ENCODE measurements at regions not wholly inside any gene's neighbourhood (a gene's known extent, or its start where the extent isn't known, plus 50 kb on each side); places are given as distances from the start of the nearest gene placed in this dataset.
"Not testable (repeated sequence)": the region's sequence is repeated elsewhere in the genome, so short reads cannot be mapped to it uniquely, and the experiment has no call there.

DNA sequence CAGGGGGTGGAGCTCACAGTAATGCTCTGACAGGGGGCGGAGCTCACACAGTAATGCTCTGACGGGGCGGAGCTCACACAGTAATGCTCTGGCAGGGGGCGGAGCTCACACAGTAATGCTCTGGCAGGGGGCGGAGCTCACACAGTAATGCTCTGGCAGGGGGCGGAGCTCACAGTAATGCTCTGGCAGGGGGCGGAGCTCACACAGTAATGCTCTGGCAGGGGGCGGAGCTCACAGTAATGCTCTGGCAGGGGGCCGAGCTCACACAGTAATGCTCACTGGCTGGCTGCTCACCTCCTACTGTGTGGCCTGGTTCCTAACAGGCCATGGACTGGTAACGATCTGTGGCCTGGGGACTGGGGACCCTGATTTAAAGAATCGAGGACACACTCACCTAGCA lies 53.9 kb upstream of the TNK2 start:
- not testable (repeated sequence) for H3K27ac ChIP-seq (ENCODE audit: low read depth, low read length); H4K20me1 ChIP-seq (ENCODE audit: control insufficient read depth, insufficient read depth, low read depth, low read length); H3K4me1 ChIP-seq (ENCODE audit: control insufficient read depth, low read length); H3K4me3 ChIP-seq (ENCODE audit: low read length); H3K4me2 ChIP-seq (ENCODE audit: low read length); H3K27me3 ChIP-seq (ENCODE audit: control insufficient read depth, low read length); H3F3A ChIP-seq (ENCODE audit: control insufficient read depth, insufficient read depth); H3K79me2 ChIP-seq (ENCODE audit: control insufficient read depth, low read length); H3K9me3 ChIP-seq (ENCODE audit: control insufficient read depth, insufficient read depth, low read length); H3K9me2 ChIP-seq (replicated peaks; ENCODE audit: control insufficient read depth, low read length)
- H3K36me3 ChIP-seq (ENCODE audit: control insufficient read depth, low read length): peaks cover 21% of the 10 kb centered on the region; the same call in 1 of the 2 replicates

DNA sequence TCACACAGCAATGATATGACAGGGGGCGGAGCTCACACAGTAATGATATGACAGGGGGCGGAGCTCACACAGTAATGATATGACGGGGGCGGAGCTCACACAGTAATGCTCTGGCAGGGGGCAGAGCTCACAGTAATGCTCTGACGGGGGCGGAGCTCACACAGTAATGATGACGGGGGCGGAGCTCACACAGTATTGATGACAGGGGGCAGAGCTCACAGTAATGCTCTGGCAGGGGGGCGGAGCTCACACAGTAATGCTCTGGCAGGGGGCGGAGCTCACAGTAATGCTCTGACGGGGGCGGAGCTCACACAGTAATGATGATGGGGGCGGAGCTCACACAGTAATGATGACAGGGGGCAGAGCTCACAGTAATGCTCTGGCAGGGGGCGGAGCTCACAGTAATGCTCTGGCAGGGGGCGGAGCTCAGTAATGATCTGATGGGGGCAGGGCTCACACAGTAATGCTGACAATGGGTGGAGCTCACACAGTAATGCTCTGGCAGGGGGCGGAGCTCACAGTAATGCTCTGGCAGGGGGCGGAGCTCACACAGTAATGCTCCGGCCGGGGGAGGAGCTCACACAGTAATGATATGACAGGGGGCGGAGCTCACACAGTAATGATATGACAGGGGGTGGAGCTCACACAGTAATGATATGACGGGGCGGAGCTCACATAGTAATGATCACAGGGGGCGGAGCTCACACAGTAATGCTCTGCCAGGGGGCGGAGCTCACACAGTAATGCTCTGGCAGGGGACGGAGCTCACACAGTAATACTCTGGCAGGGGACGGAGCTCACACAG lies 52.8 kb upstream of the TNK2 start:
- H3K4me2 ChIP-seq (ENCODE audit: low read length); H3F3A ChIP-seq (ENCODE audit: control insufficient read depth, insufficient read depth); H3K79me2 ChIP-seq (ENCODE audit: control insufficient read depth, low read length); H3K27me3 ChIP-seq (ENCODE audit: control insufficient read depth, low read length); H3K4me3 ChIP-seq (ENCODE audit: low read length); H4K20me1 ChIP-seq (ENCODE audit: control insufficient read depth, insufficient read depth, low read depth, low read length); H3K27ac ChIP-seq (ENCODE audit: low read depth, low read length); H3K4me1 ChIP-seq (ENCODE audit: control insufficient read depth, low read length); H3K9me2 ChIP-seq (replicated peaks; ENCODE audit: control insufficient read depth, low read length); H3K9me3 ChIP-seq (ENCODE audit: control insufficient read depth, insufficient read depth, low read length): not testable (repeated sequence)
- peaks cover 21% of the 10 kb centered on the region; the same call in 1 of the 2 replicates for H3K36me3 ChIP-seq (ENCODE audit: control insufficient read depth, low read length)

DNA sequence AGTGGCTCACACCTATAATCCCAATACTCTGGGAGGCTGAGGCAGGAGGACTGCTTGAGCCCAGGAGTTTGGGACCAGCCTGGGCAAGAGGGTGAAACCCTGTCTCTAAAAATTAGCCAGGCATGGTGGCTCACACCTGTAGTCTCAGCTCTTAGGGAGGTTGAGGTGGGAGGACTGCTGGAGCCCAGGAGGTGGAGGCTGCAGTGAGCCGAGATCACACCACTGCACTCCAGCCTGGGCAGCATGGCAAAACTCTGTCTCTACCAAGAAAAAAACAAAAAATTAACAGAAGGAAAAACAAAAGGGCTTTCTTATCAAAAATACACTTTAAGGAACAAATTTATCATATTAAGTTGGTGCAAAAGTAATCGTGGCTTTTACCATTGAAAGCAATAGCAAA lies 51.8 kb upstream of the TNK2 start:
- H3K9me2 ChIP-seq (replicated peaks; ENCODE audit: control insufficient read depth, low read length); H3K4me2 ChIP-seq (ENCODE audit: low read length); H3K27ac ChIP-seq (ENCODE audit: low read depth, low read length); H4K20me1 ChIP-seq (ENCODE audit: control insufficient read depth, insufficient read depth, low read depth, low read length); H3K4me1 ChIP-seq (ENCODE audit: control insufficient read depth, low read length); H3K27me3 ChIP-seq (ENCODE audit: control insufficient read depth, low read length); H3K4me3 ChIP-seq (ENCODE audit: low read length); H3F3A ChIP-seq (ENCODE audit: control insufficient read depth, insufficient read depth); H3K79me2 ChIP-seq (ENCODE audit: control insufficient read depth, low read length); H3K9me3 ChIP-seq (ENCODE audit: control insufficient read depth, insufficient read depth, low read length): not testable (repeated sequence)
- H3K36me3 ChIP-seq (ENCODE audit: control insufficient read depth, low read length): peaks cover 16% of the 10 kb centered on the region; the same call in 1 of the 2 replicates

DNA sequence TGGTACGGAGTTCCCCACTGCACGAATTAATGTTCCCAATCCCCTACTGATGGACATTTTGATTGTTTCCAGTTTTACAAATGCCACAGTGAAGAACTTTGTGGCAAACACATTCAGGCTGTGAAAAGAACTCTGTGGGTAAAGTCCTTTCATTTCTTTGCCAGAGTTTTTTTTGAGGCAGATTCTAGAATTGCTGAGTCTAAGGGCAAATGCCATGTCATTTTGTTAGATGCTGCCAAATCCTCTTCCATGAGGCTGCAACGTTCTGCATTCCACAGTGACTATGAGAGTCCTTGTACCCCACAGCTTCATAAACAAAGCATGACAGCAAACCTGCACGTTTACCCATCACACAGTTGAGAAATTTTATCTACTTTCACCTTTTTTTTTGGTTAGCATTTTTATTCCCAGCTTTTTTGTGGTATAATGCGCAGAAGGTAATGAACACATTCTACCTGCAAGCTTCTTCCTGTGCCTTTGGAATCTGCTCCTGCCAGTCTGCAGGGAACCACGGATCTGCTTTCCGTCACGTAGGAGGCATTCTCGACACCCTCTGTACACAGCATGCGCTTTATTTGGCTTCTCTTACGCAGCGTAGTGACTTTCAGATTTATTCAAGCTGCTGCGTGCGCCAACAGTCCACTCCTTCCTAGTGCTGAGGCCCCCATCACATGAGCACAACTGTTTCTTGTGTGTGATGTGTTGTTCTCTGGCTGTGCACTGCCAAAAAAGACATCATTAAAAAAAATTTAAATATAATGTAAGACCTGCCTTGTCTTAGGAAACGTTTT lies 51.2 kb upstream of the TNK2 start:
- H3K4me1 ChIP-seq (ENCODE audit: control insufficient read depth, low read length); H3K4me2 ChIP-seq (ENCODE audit: low read length); H3K79me2 ChIP-seq (ENCODE audit: control insufficient read depth, low read length); H3K4me3 ChIP-seq (ENCODE audit: low read length); H3K9me3 ChIP-seq (ENCODE audit: control insufficient read depth, insufficient read depth, low read length); H3F3A ChIP-seq (ENCODE audit: control insufficient read depth, insufficient read depth); H3K27me3 ChIP-seq (ENCODE audit: control insufficient read depth, low read length); H3K9me2 ChIP-seq (replicated peaks; ENCODE audit: control insufficient read depth, low read length); H3K27ac ChIP-seq (ENCODE audit: low read depth, low read length); H4K20me1 ChIP-seq (ENCODE audit: control insufficient read depth, insufficient read depth, low read depth, low read length): not testable (repeated sequence)
- peaks cover 11% of the 10 kb centered on the region; the same call in 1 of the 2 replicates for H3K36me3 ChIP-seq (ENCODE audit: control insufficient read depth, low read length)

DNA sequence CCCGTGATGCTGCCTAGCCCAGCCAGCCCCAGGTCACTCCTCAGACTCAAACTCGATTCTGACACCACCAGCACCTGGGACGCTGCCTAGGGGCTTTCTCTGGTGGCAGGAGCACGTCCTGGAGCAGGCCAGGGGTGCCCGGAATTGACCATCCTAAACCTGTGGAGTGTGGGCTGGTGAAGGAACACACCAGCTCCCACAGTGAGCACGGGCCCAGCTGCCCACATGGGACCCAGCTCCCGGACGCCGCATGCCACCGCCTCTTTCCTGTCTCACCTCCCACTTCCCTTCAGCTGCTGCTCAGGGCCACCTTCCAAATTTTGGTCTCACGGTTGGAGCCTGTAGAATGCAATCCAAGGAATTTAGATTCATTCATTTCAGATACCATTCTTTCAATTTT lies 50.4 kb upstream of the TNK2 start:
- H3K79me2 ChIP-seq (ENCODE audit: control insufficient read depth, low read length); H3K9me2 ChIP-seq (replicated peaks; ENCODE audit: control insufficient read depth, low read length); H3K4me3 ChIP-seq (ENCODE audit: low read length); H3K4me1 ChIP-seq (ENCODE audit: control insufficient read depth, low read length); H3F3A ChIP-seq (ENCODE audit: control insufficient read depth, insufficient read depth); H3K27ac ChIP-seq (ENCODE audit: low read depth, low read length); H3K9me3 ChIP-seq (ENCODE audit: control insufficient read depth, insufficient read depth, low read length); H4K20me1 ChIP-seq (ENCODE audit: control insufficient read depth, insufficient read depth, low read depth, low read length); H3K27me3 ChIP-seq (ENCODE audit: control insufficient read depth, low read length); H3K4me2 ChIP-seq (ENCODE audit: low read length): not testable (repeated sequence)
- peaks cover 11% of the 10 kb centered on the region; the same call in 1 of the 2 replicates for H3K36me3 ChIP-seq (ENCODE audit: control insufficient read depth, low read length)
